IMR-90 (cell line): ENCODE measurements at regions not wholly inside any gene's neighbourhood (a gene's known extent, or its start where the extent isn't known, plus 50 kb on each side); places are given as distances from the start of the nearest gene placed in this dataset.
A peak's percentile ranks its signal among the peaks of the same experiment; 100 is the strongest.

ENCODE experiments used
- ATAC-seq: fragments of 200-7000 bp; cut with Tn5 transposase; 2 replicates; pipeline ENCODE4 v1.9.1; 2020; ENCODE audit warnings: low read depth, mild to moderate bottlenecking, moderate library complexity
- BruUV-seq: library from RNA; stranded (reverse); fragments of 400-500 nt; replicated peaks from 2 replicates; lab custom pipeline; 2021; lab: Mats Ljungman, UMichigan
- CTCF ChIA-PET: fragments of 300-600 bp; formaldehyde crosslinking; extraction: SDS; loops from one replicate; lab custom pipeline; 2021; ENCODE audit warnings: antibody characterized with exemption; lab: Yijun Ruan, JAX
- POLR2A ChIA-PET: fragments of 300-600 bp; sonication (Branson Sonifier 250); formaldehyde crosslinking; loops from one replicate; lab custom pipeline; 2022; ENCODE audit warnings: antibody characterized with exemption; ENCODE audit not compliant: unreplicated experiment; lab: Charles Lee
- DNase-seq: peaks from one replicate; pipeline ENCODE4 v3.0.0; 2013
- H2AFZ ChIP-seq: replicated peaks from 2 replicates; pipeline ENCODE3; 2013; ENCODE audit warnings: low read length, mild to moderate bottlenecking; ENCODE audit not compliant: poor library complexity
- H2AK5ac ChIP-seq: 2 replicates; pipeline ENCODE4 v1.6.1; 2013; ENCODE audit warnings: low read depth, low read length, inconsistent platforms
- H2AK9ac ChIP-seq: replicated peaks from 2 replicates; pipeline ENCODE3; 2013; ENCODE audit warnings: mild to moderate bottlenecking, low read depth, low read length, moderate library complexity; ENCODE audit not compliant: poor library complexity
- H2BK120ac ChIP-seq: 2 replicates; pipeline ENCODE4 v1.6.1; 2013; ENCODE audit warnings: low read depth, low read length, inconsistent platforms
- H2BK15ac ChIP-seq: 3 replicates; pipeline ENCODE4 v1.6.1; 2013; ENCODE audit warnings: low read depth, low read length, inconsistent platforms
- H2BK20ac ChIP-seq: 2 replicates; pipeline ENCODE4 v1.6.1; 2013; ENCODE audit warnings: low read depth, mild to moderate bottlenecking, inconsistent platforms, low read length, moderate library complexity
- H2BK5ac ChIP-seq: 2 replicates; pipeline ENCODE4 v1.6.1; 2013; ENCODE audit warnings: mild to moderate bottlenecking, low read depth, low read length, inconsistent platforms; ENCODE audit not compliant: poor library complexity, severe bottlenecking
- H3K14ac ChIP-seq: replicated peaks from 2 replicates; pipeline ENCODE4 v1.6.1; 2013; ENCODE audit warnings: low read depth, low read length, inconsistent platforms
- H3K18ac ChIP-seq: 2 replicates; pipeline ENCODE4 v1.6.1; 2013; ENCODE audit warnings: low read depth, low read length, control low read depth
- H3K23ac ChIP-seq: 2 replicates; pipeline ENCODE4 v1.6.1; 2013; ENCODE audit warnings: low read depth, low read length, inconsistent platforms
- H3K27ac ChIP-seq: 2 replicates; pipeline ENCODE4 v1.5.1; 2013; ENCODE audit warnings: mild to moderate bottlenecking, control low read depth, low read length; ENCODE audit not compliant: insufficient read depth
- H3K27me3 ChIP-seq: 2 replicates; pipeline ENCODE4 v1.6.1; 2013; ENCODE audit warnings: low read length; ENCODE audit not compliant: control insufficient read depth, insufficient read depth
- H3K36me3 ChIP-seq: 2 replicates; pipeline ENCODE4 v1.6.1; 2013; ENCODE audit warnings: low read length, mixed read lengths; ENCODE audit not compliant: control insufficient read depth, insufficient read depth
- H3K4ac ChIP-seq: 2 replicates; pipeline ENCODE4 v1.6.1; 2013; ENCODE audit warnings: low read depth, low read length, inconsistent platforms
- H3K4me1 ChIP-seq: 2 replicates; pipeline ENCODE4 v1.6.1; 2013; ENCODE audit warnings: low read length, mixed read lengths; ENCODE audit not compliant: control insufficient read depth, insufficient read depth
- H3K4me2 ChIP-seq: 2 replicates; pipeline ENCODE4 v1.6.1; 2013; ENCODE audit warnings: low read depth, mild to moderate bottlenecking, control low read depth, low read length, moderate library complexity
- H3K4me3 ChIP-seq: 2 replicates; pipeline ENCODE4 v1.5.1; 2013; ENCODE audit warnings: low read depth, mild to moderate bottlenecking, control low read depth, low read length, moderate library complexity; ENCODE audit not compliant: insufficient read depth
- H3K56ac ChIP-seq: 2 replicates; pipeline ENCODE4 v1.6.1; 2013; ENCODE audit warnings: low read length, inconsistent platforms; ENCODE audit not compliant: insufficient read depth; ENCODE audit errors: extremely low read depth
- H3K79me1 ChIP-seq, 2 experiments: 2 replicates each; pipeline ENCODE4 v1.6.1; 2013; ENCODE audit warnings: low read length in 2 of 2, inconsistent platforms in 1 of 2, low read depth in 1 of 2
- H3K9ac ChIP-seq: 2 replicates; pipeline ENCODE4 v1.6.1; 2013; ENCODE audit warnings: low read depth, low read length, control low read depth
- H3K9me1 ChIP-seq: 2 replicates; pipeline ENCODE4 v1.6.1; 2013; ENCODE audit warnings: low read length, inconsistent platforms; ENCODE audit not compliant: insufficient read depth
- H3K9me3 ChIP-seq: 2 replicates; pipeline ENCODE4 v1.6.1; 2013; ENCODE audit warnings: low read length; ENCODE audit not compliant: control insufficient read depth, insufficient read depth
- H4K20me1 ChIP-seq: 2 replicates; pipeline ENCODE4 v1.6.1; 2013; ENCODE audit warnings: low read length, inconsistent platforms; ENCODE audit not compliant: insufficient read depth
- H4K5ac ChIP-seq: 2 replicates; pipeline ENCODE4 v1.6.1; 2013; ENCODE audit warnings: mild to moderate bottlenecking, low read depth, low read length, control low read depth
- H4K8ac ChIP-seq, 2 experiments: 2 replicates each; pipeline ENCODE4 v1.6.1; 2013; ENCODE audit warnings: low read depth in 2 of 2, low read length in 2 of 2, control low read depth in 1 of 2, inconsistent platforms in 1 of 2
- H4K91ac ChIP-seq: 2 replicates; pipeline ENCODE4 v1.6.1; 2013; ENCODE audit warnings: low read depth, low read length, inconsistent platforms; ENCODE audit not compliant: insufficient read depth
- BHLHE40 ChIP-seq: fragments of 150-350 bp; IDR thresholded peaks from 2 replicates; pipeline ENCODE4 v1.6.1; 2016; ENCODE audit warnings: mild to moderate bottlenecking, low read depth, low read length
- CEBPB ChIP-seq: IDR thresholded peaks from 2 replicates; pipeline ENCODE4 v1.6.1; 2012; ENCODE audit warnings: low read depth, low read length, improper control_type of control experiment
- CHD1 ChIP-seq: IDR thresholded peaks from 2 replicates; pipeline ENCODE4 v1.6.1; 2012; ENCODE audit warnings: low read depth, low read length, improper control_type of control experiment
- FOS ChIP-seq: fragments of 150-350 bp; IDR thresholded peaks from 2 replicates; pipeline ENCODE4 v1.6.1; 2016; ENCODE audit warnings: low read depth, low read length
- MAFK ChIP-seq: IDR thresholded peaks from 2 replicates; pipeline ENCODE4 v1.6.1; 2012; ENCODE audit warnings: low read depth, low read length, improper control_type of control experiment
- MAZ ChIP-seq: IDR thresholded peaks from 2 replicates; pipeline ENCODE4 v1.6.1; 2012; ENCODE audit warnings: low read depth, mild to moderate bottlenecking, low read length, improper control_type of control experiment, moderate library complexity, borderline replicate concordance
- MXI1 ChIP-seq: IDR thresholded peaks from 2 replicates; pipeline ENCODE4 v1.6.1; 2012; ENCODE audit warnings: low read depth, mild to moderate bottlenecking, low read length, moderate library complexity, borderline replicate concordance
- NFE2L2 ChIP-seq: fragments of 150-350 bp; IDR thresholded peaks from 2 replicates; pipeline ENCODE4 v1.6.1; 2016; ENCODE audit warnings: low read depth, mild to moderate bottlenecking, low read length
- POLR2A ChIP-seq: IDR thresholded peaks from 2 replicates; pipeline ENCODE4 v1.6.1; 2012; ENCODE audit warnings: mild to moderate bottlenecking, low read depth, low read length
- RAD21 ChIP-seq: IDR thresholded peaks from 2 replicates; pipeline ENCODE4 v1.6.1; 2012; ENCODE audit warnings: low read length, improper control_type of control experiment
- RCOR1 ChIP-seq: IDR thresholded peaks from 2 replicates; pipeline ENCODE4 v1.6.1; 2012; ENCODE audit warnings: mild to moderate bottlenecking, low read length, improper control_type of control experiment; ENCODE audit not compliant: insufficient replicate concordance
- RFX5 ChIP-seq: IDR thresholded peaks from 2 replicates; pipeline ENCODE4 v1.8.0; 2012; ENCODE audit warnings: low read depth, mild to moderate bottlenecking, low read length, moderate library complexity
- SMC3 ChIP-seq: fragments of 150-350 bp; IDR thresholded peaks from 2 replicates; pipeline ENCODE4 v1.6.1; 2016; ENCODE audit warnings: low read depth, mild to moderate bottlenecking, antibody characterized with exemption, low read length, moderate library complexity
- dilution Hi-C: fragments of 300-500 bp; cut with HindIII; formaldehyde crosslinking; loops from one replicate; pipeline ENCODE4 v1.14.3; 2018; ENCODE audit warnings: low sequenced_read_pairs; ENCODE audit not compliant: unreplicated experiment
- in situ Hi-C: fragments of 300-500 bp; cut with MboI; formaldehyde crosslinking; loops from 3 replicates; pipeline ENCODE4 v1.14.3; 2019; ENCODE audit warnings: low sequenced_read_pairs, inconsistent platforms, mixed read lengths
- intact Hi-C: fragments of 100-400 bp; cut with micrococcal nuclease; formaldehyde crosslinking; loops from 2 replicates; pipeline ENCODE4 v1.10.0; 2022
- TF ChIP-seq, protein P1 (sequence below): fragments of 150-350 bp; IDR thresholded peaks from 2 replicates; pipeline ENCODE4 v1.6.1; 2017; ENCODE audit warnings: mild to moderate bottlenecking, antibody characterized with exemption, low read length, low read depth
- TF ChIP-seq, protein P2 (sequence below): fragments of 150-350 bp; IDR thresholded peaks from 2 replicates; pipeline ENCODE4 v1.6.1; 2016; ENCODE audit warnings: low read depth, mild to moderate bottlenecking, low read length, moderate library complexity, borderline replicate concordance
- TF ChIP-seq, protein P3 (sequence below): conservative IDR thresholded peaks from 2 replicates; pipeline ENCODE4 v1.5.1; 2012; ENCODE audit warnings: mild to moderate bottlenecking, low read depth, low read length, improper control_type of control experiment

DNA sequence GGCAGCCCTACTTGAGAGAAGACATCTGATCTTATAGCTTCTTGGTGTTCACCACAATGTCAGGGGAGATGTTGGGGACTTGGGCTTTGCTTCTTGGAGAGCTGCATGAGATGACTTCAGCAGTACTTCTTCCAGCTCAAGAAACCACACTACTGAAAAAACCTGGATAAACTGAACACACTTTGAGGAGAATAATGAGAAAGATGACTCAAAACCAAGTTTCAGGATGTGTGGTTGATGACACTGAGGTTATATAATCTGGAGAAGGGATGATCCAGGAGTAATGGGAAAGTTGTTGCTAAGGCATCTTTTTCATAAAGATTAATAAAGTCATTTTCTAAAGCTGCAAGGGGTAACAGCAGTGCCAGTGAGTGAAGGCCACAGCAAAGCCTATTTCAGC lies 58.4 kb upstream of the PNPLA4 start:
- no peak overlapping the region for H4K5ac ChIP-seq
- in situ Hi-C loops (no loop called here), intact Hi-C loops (no loop called here), dilution Hi-C loops (no loop called here)
- no peaks in the 10 kb centered on the region for H4K20me1 ChIP-seq
- no peak overlapping the region for H3K23ac ChIP-seq
- H2AFZ ChIP-seq = no peak overlapping the region
- H2BK120ac ChIP-seq = no peak overlapping the region
- ChIA-PET CTCF (no interaction called here), POLR2A (no interaction called here)
- no peaks in the 10 kb centered on the region for H3K9me3 ChIP-seq
- no TSS peak for BruUV-seq
- H3K4me3 ChIP-seq = no peak overlapping the region
- H3K36me3 ChIP-seq = no peaks in the 10 kb centered on the region
- no peak overlapping the region for H2AK9ac ChIP-seq
- H3K4me2 ChIP-seq = no peak overlapping the region
- H3K27ac ChIP-seq = no peak overlapping the region
- no peak overlapping the region for H2BK5ac ChIP-seq
- H3K4ac ChIP-seq = no peak overlapping the region
- TF ChIP-seq CEBPB (no peak), MAFK (no peak), RFX5 (no peak), POLR2A (no peak), SMC3 (no peak), MXI1 (no peak), MAZ (no peak), CHD1 (no peak), RAD21 (no peak), RCOR1 (no peak), BHLHE40 (no peak), NFE2L2 (no peak), FOS (no peak)
- TF ChIP-seq, protein P1, sequence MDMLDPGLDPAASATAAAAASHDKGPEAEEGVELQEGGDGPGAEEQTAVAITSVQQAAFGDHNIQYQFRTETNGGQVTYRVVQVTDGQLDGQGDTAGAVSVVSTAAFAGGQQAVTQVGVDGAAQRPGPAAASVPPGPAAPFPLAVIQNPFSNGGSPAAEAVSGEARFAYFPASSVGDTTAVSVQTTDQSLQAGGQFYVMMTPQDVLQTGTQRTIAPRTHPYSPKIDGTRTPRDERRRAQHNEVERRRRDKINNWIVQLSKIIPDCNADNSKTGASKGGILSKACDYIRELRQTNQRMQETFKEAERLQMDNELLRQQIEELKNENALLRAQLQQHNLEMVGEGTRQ = no peak
- TF ChIP-seq, protein P2, sequence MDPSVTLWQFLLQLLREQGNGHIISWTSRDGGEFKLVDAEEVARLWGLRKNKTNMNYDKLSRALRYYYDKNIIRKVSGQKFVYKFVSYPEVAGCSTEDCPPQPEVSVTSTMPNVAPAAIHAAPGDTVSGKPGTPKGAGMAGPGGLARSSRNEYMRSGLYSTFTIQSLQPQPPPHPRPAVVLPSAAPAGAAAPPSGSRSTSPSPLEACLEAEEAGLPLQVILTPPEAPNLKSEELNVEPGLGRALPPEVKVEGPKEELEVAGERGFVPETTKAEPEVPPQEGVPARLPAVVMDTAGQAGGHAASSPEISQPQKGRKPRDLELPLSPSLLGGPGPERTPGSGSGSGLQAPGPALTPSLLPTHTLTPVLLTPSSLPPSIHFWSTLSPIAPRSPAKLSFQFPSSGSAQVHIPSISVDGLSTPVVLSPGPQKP = no peak
- TF ChIP-seq, protein P3, sequence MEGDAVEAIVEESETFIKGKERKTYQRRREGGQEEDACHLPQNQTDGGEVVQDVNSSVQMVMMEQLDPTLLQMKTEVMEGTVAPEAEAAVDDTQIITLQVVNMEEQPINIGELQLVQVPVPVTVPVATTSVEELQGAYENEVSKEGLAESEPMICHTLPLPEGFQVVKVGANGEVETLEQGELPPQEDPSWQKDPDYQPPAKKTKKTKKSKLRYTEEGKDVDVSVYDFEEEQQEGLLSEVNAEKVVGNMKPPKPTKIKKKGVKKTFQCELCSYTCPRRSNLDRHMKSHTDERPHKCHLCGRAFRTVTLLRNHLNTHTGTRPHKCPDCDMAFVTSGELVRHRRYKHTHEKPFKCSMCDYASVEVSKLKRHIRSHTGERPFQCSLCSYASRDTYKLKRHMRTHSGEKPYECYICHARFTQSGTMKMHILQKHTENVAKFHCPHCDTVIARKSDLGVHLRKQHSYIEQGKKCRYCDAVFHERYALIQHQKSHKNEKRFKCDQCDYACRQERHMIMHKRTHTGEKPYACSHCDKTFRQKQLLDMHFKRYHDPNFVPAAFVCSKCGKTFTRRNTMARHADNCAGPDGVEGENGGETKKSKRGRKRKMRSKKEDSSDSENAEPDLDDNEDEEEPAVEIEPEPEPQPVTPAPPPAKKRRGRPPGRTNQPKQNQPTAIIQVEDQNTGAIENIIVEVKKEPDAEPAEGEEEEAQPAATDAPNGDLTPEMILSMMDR = no peak
- no peak overlapping the region for H2BK15ac ChIP-seq
- no peak overlapping the region for H3K9ac ChIP-seq
- no peaks in the 10 kb centered on the region for H3K4me1 ChIP-seq
- H4K91ac ChIP-seq = no peak overlapping the region
- no peak overlapping the region for H4K8ac ChIP-seq
- H2BK20ac ChIP-seq = no peak overlapping the region
- H3K56ac ChIP-seq = no peak overlapping the region
- H3K14ac ChIP-seq = no peak overlapping the region
- no peaks in the 10 kb centered on the region for H3K9me1 ChIP-seq
- DNase-seq (peak; percentile 30), ATAC-seq (no peak)
- H3K27me3 ChIP-seq = no peaks in the 10 kb centered on the region
- no peaks in the 10 kb centered on the region for H3K79me1 ChIP-seq
- no peak overlapping the region for H3K18ac ChIP-seq
- no peak overlapping the region for H2AK5ac ChIP-seq
